B cell (primary cell): ENCODE measurements at regions not wholly inside any gene's neighbourhood (a gene's known extent, or its start where the extent isn't known, plus 50 kb on each side); places are given as distances from the start of the nearest gene placed in this dataset.

Source experiments
- ATAC-seq: fragments of 200-7000 bp; cut with Tn5 transposase; one replicate; pipeline ENCODE4 v1.10.0; 2021; ENCODE audit warnings: low read depth, mild to moderate bottlenecking, moderate number of reproducible peaks, moderate library complexity
- CTCF ChIA-PET: fragments of 350-600 bp; sonication (Branson Sonifier 250); formaldehyde crosslinking; loops from one replicate; lab custom pipeline; 2021; ENCODE audit warnings: antibody characterized with exemption, inconsistent platforms; lab: Charles Lee
- POLR2A ChIA-PET: fragments of 350-600 bp; sonication (Branson Sonifier 250); formaldehyde crosslinking; loops from one replicate; lab custom pipeline; 2021; ENCODE audit warnings: antibody characterized with exemption; lab: Charles Lee
- DNase-seq: peaks from one replicate; pipeline ENCODE4 v3.0.0; 2013
- H2AFZ ChIP-seq: 2 replicates; pipeline ENCODE4 v1.6.1; 2012; ENCODE audit warnings: mild to moderate bottlenecking, low read depth, low read length; ENCODE audit not compliant: insufficient read depth, poor library complexity, severe bottlenecking
- H3K27ac ChIP-seq, 2 donors: 1 replicate in 1 of 2; 2 replicates in 1 of 2; pipeline ENCODE4 v1.5.1; 2012 to 2013; ENCODE audit warnings: low read length in 2 of 2, mild to moderate bottlenecking in 2 of 2, moderate library complexity in 1 of 2
- H3K27me3 ChIP-seq, 4 experiments: fragments of 200-600 bp in 1 of 4; sonication (generic) in 1 of 4; replicated peaks in 1 of 4; 1 replicate in 2 of 4; 2 replicates in 2 of 4; pipeline versions ENCODE4 v1.6.1 to v1.7.0; 2013 to 2016; ENCODE audit warnings: low read length in 3 of 4, mild to moderate bottlenecking in 2 of 4, mixed read lengths in 1 of 4, moderate library complexity in 1 of 4; ENCODE audit not compliant: insufficient read depth in 4 of 4, control insufficient read depth in 3 of 4; ENCODE audit errors: control extremely low read depth in 1 of 4
- H3K36me3 ChIP-seq, 2 experiments: replicated peaks in 1 of 2; 1 replicate in 1 of 2; 2 replicates in 1 of 2; pipeline versions ENCODE4 v1.6.1 to v1.7.1; 2013; ENCODE audit warnings: low read length in 1 of 2; ENCODE audit not compliant: insufficient read depth in 2 of 2, control insufficient read depth in 1 of 2; ENCODE audit errors: control extremely low read depth in 1 of 2, extremely low read depth in 1 of 2
- H3K4me1 ChIP-seq, 2 donors: fragments of 200-600 bp in 1 of 2; sonication (generic) in 1 of 2; 1 replicate in 1 of 2; 2 replicates in 1 of 2; pipeline versions ENCODE4 v1.5.1 to v1.6.1; 2013 to 2017; ENCODE audit warnings: low read length in 2 of 2; ENCODE audit not compliant: control insufficient read depth in 2 of 2, insufficient read depth in 2 of 2
- H3K4me2 ChIP-seq: replicated peaks from 2 replicates; pipeline ENCODE3; 2012; ENCODE audit warnings: mild to moderate bottlenecking, low read depth, low read length; ENCODE audit not compliant: poor library complexity, severe bottlenecking
- H3K4me3 ChIP-seq, 5 experiments: fragments of 200-600 bp in 1 of 5; sonication (generic) in 1 of 5; 1 replicate in 3 of 5; 2 replicates in 2 of 5; pipeline versions ENCODE4 v1.5.1 to v1.7.0; 2011 to 2016; ENCODE audit warnings: low read length in 4 of 5, mild to moderate bottlenecking in 4 of 5, low read depth in 2 of 5, control low read depth in 1 of 5, moderate library complexity in 1 of 5; ENCODE audit not compliant: insufficient read depth in 1 of 5; ENCODE audit errors: control extremely low read depth in 1 of 5, extremely low read depth in 1 of 5
- H3K79me2 ChIP-seq: fragments of 200-600 bp; sonication (generic); one replicate; pipeline ENCODE4 v1.6.0; 2016; ENCODE audit warnings: low read length; ENCODE audit not compliant: control insufficient read depth, insufficient read depth
- H3K9ac ChIP-seq: fragments of 200-600 bp; sonication (generic); 2 replicates; pipeline ENCODE4 v1.6.1; 2017; ENCODE audit warnings: mild to moderate bottlenecking, low read length, moderate library complexity
- H3K9me3 ChIP-seq, 3 donors: one replicate each; pipeline versions ENCODE4 v1.6.1 to v1.7.1; 2013; ENCODE audit warnings: low read length in 2 of 3; ENCODE audit not compliant: control insufficient read depth in 2 of 3, insufficient read depth in 1 of 3; ENCODE audit errors: control extremely low read depth in 1 of 3
- H4K20me1 ChIP-seq: 2 replicates; pipeline ENCODE4 v1.6.0; 2012; ENCODE audit warnings: mild to moderate bottlenecking, low read length; ENCODE audit not compliant: insufficient read depth, control insufficient read depth, poor library complexity, severe bottlenecking
- H3K27ac Mint-ChIP-seq: one replicate; pipeline ENCODE4 v1.8.0; 2021; ENCODE audit warnings: mixed read lengths
- H3K27me3 Mint-ChIP-seq: one replicate; pipeline ENCODE4 v1.8.0; 2021; ENCODE audit warnings: mixed read lengths
- H3K4me1 Mint-ChIP-seq: one replicate; pipeline ENCODE4 v1.8.0; 2021; ENCODE audit warnings: mixed read lengths
- H3K4me3 Mint-ChIP-seq: one replicate; pipeline ENCODE4 v1.8.0; 2021; ENCODE audit warnings: mixed read lengths
- H3K9me3 Mint-ChIP-seq: one replicate; pipeline ENCODE4 v1.8.0; 2022; ENCODE audit warnings: mixed read lengths; ENCODE audit not compliant: insufficient read depth
- EZH2 ChIP-seq: IDR thresholded peaks from 2 replicates; pipeline ENCODE4 v1.6.1; 2012; ENCODE audit warnings: borderline replicate concordance, low read depth, mild to moderate bottlenecking, moderate library complexity, low read length; ENCODE audit not compliant: insufficient read depth, poor library complexity, severe bottlenecking
- WGBS: methylation state at CpG from one replicate; pipeline ENCODE4 v1.1.5; 2013; ENCODE audit warnings: missing lambda C conversion rate; ENCODE audit not compliant: insufficient coverage; 5-methylcytosine and 5-hydroxymethylcytosine counted together
- intact Hi-C: fragments of 100-400 bp; cut with micrococcal nuclease; formaldehyde crosslinking; loops from one replicate; pipeline ENCODE4 v1.10.0; 2022
- TF ChIP-seq, protein P1 (sequence below): fragments of 200-600 bp; IDR thresholded peaks from one replicate; pipeline ENCODE4 v1.8.0; 2022; ENCODE audit warnings: antibody characterized with exemption, mild to moderate bottlenecking

DNA sequence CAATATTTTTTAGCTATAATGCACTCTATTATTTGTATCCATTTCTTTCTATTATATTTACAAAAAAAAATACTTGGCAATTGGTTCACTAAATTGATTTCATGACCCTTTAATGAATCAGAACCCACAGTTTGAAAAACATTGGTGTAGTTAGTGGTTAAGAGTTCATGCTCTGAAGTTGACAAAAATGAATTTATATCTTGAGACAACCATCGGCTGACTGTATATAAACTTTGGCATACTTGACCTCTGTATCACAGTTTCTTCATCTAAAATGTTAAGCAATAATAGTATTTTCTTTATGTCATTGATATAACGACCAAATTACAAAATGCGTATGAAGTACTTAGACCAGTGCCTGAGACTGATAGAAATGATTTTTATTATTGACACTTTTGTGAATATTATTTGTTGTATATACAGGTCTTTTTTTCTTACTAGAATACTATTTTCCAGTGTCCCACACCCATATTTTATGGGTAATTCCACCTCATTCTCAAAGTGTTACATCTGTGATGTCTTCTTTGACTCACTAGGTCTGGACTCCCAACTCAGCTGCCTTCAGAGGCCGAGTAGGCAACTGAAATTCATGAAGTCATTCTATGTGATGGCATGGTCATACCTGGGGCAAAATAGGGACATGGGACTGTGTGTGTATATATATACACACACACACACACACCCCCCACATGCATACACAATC is 459.2 kb downstream of the RFPL4B start:
- no peak for ATAC-seq
- Mint-ChIP-seq H3K27ac (no peak overlapping the region), H3K27me3 (no peaks in the 10 kb centered on the region), H3K4me1 (no peaks in the 10 kb centered on the region), H3K4me3 (no peak overlapping the region), H3K9me3 (no peaks in the 10 kb centered on the region)
- Histone ChIP-seq H3K4me2 (no peak overlapping the region), H3K36me3 (no peaks in the 10 kb centered on the region), H2AFZ (no peak overlapping the region), H4K20me1 (no peaks in the 10 kb centered on the region), H3K4me3 (no peak overlapping the region), H3K27ac (no peak overlapping the region), H3K27me3 (no peaks in the 10 kb centered on the region), H3K79me2 (no peaks in the 10 kb centered on the region), H3K9ac (no peak overlapping the region), H3K4me1 (no peaks in the 10 kb centered on the region), H3K9me3 (no peaks in the 10 kb centered on the region)
- no CpG with 5 or more reads among the region's 4 CpGs for WGBS
- no peak for TF ChIP-seq EZH2
- TF ChIP-seq, protein P1, sequence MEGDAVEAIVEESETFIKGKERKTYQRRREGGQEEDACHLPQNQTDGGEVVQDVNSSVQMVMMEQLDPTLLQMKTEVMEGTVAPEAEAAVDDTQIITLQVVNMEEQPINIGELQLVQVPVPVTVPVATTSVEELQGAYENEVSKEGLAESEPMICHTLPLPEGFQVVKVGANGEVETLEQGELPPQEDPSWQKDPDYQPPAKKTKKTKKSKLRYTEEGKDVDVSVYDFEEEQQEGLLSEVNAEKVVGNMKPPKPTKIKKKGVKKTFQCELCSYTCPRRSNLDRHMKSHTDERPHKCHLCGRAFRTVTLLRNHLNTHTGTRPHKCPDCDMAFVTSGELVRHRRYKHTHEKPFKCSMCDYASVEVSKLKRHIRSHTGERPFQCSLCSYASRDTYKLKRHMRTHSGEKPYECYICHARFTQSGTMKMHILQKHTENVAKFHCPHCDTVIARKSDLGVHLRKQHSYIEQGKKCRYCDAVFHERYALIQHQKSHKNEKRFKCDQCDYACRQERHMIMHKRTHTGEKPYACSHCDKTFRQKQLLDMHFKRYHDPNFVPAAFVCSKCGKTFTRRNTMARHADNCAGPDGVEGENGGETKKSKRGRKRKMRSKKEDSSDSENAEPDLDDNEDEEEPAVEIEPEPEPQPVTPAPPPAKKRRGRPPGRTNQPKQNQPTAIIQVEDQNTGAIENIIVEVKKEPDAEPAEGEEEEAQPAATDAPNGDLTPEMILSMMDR = no peak
- CTCF ChIA-PET = no interaction called here
- intact Hi-C loops = no loop called here
- DNase-seq = no peak
- POLR2A ChIA-PET = no interaction called here

DNA sequence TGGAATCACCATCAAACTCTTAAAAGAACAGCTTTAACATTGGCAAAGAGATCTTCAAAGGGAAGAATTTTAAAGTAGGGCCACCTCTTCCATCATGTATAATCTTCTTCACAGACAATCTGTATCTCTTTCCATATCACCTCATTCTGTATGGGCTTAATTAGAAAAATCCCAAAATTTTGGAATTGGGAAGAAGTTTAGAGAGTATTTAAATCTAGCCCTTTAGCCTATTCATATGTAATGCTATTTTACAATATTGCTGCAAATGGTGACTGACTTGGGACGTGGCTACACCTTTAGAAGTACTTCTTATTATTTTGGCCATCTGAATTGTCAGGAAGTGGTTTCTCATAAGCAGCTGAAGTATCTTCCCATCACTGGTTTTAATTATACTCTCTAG is 474.3 kb downstream of the RFPL4B start:
- no peaks in the 10 kb centered on the region for H3K4me1 ChIP-seq
- H4K20me1 ChIP-seq = no peaks in the 10 kb centered on the region
- Mint-ChIP-seq H3K9me3 (no peaks in the 10 kb centered on the region), H3K4me3 (no peak overlapping the region), H3K4me1 (no peaks in the 10 kb centered on the region), H3K27ac (no peak overlapping the region), H3K27me3 (no peaks in the 10 kb centered on the region)
- POLR2A ChIA-PET = no interaction called here
- intact Hi-C loops = no loop called here
- WGBS = no CpG with 5 or more reads among the region's 1 CpG
- no peak for TF ChIP-seq EZH2
- TF ChIP-seq, protein P1 = no peak
- H3K27ac ChIP-seq = no peak overlapping the region
- H3K4me2 ChIP-seq = no peak overlapping the region
- no peaks in the 10 kb centered on the region for H3K27me3 ChIP-seq
- DNase-seq (no peak), ATAC-seq (no peak)
- H3K9me3 ChIP-seq = no peaks in the 10 kb centered on the region
- H3K36me3 ChIP-seq = no peaks in the 10 kb centered on the region
- no peaks in the 10 kb centered on the region for H3K79me2 ChIP-seq
- no peak overlapping the region for H2AFZ ChIP-seq
- H3K4me3 ChIP-seq = no peak overlapping the region
- no peak overlapping the region for H3K9ac ChIP-seq
- CTCF ChIA-PET = no interaction called here
